ENCODE measurements at regions not wholly inside any gene's neighbourhood (a gene's known extent, or its start where the extent isn't known, plus 50 kb on each side); places are given as distances from the start of the nearest gene placed in this dataset.

GRCh38 chr10:128517167-128517566 lies 390.9 kb upstream of the MKI67 start:
- H3K4me1 Mint-ChIP-seq (ENCODE audit: low read depth): no peaks in the 10 kb centered on the region
- no peaks in the 10 kb centered on the region for H3K9me3 Mint-ChIP-seq

DNA sequence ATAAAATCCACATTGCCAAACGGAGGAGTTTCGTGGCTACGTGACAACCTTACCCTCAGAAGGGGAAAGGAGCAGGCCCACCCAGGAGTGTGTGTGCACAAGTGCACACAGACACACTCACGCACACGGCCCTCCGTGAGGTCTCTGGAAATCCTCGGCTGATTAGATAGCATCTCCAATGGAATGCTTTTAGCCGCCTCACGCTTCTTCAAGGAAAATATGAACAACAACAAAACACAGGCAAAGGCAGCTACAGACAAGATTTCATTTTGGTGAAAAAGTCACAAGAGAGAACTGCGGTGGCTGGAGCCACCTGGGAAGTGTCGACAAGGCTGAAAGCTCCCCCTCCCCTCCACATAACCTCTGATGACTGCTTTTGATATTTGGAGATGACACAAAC lies 391.8 kb upstream of the MKI67 start:
- Mint-ChIP-seq H3K4me1 (ENCODE audit: low read depth) (no peaks in the 10 kb centered on the region), H3K27ac (no peak overlapping the region), H3K36me3 (ENCODE audit: low read depth) (no peaks in the 10 kb centered on the region), H3K4me3 (ENCODE audit: low read depth) (no peak overlapping the region), H3K27me3 (ENCODE audit: low read depth) (no peaks in the 10 kb centered on the region), H3K9me3 (no peaks in the 10 kb centered on the region)
- DNase-seq (ENCODE audit: low spot score): no peak
- intact Hi-C loops (cut with micrococcal nuclease): no loop called here

More at GRCh38 chr10:128517167-128517566, 390.9 kb upstream of the MKI67 start:
- H3K36me3 Mint-ChIP-seq (ENCODE audit: low read depth): no peaks in the 10 kb centered on the region
- intact Hi-C loops (cut with micrococcal nuclease): no loop called here
- H3K27ac Mint-ChIP-seq: no peak overlapping the region
- no peak for DNase-seq (ENCODE audit: low spot score)
- no peak overlapping the region for H3K4me3 Mint-ChIP-seq (ENCODE audit: low read depth)
- H3K27me3 Mint-ChIP-seq (ENCODE audit: low read depth): no peaks in the 10 kb centered on the region

DNA sequence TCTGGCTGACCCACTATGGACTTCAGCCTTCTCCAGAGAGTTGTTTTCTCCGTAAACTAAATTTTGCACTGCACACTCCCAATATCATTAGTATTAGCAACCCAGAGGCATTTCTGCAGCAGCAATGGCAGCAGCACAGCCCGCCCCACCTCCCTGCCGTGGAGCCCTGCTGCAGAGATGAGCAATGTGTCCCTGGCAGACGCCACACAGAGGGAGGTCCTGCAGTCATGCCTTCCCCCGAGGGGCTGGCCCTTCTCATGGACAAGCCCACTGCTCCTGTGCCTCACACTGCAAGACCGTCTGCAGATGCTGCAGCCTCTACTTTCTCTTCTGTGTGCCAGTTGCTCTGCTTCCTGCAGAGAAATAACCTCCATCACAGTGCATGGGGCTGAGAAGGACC lies 393.4 kb upstream of the MKI67 start:
- H3K27ac Mint-ChIP-seq: no peak overlapping the region
- no peaks in the 10 kb centered on the region for H3K4me1 Mint-ChIP-seq (ENCODE audit: low read depth)
- intact Hi-C loops (cut with micrococcal nuclease): no loop called here
- no peaks in the 10 kb centered on the region for H3K9me3 Mint-ChIP-seq
- no peaks in the 10 kb centered on the region for H3K36me3 Mint-ChIP-seq (ENCODE audit: low read depth)
- H3K27me3 Mint-ChIP-seq (ENCODE audit: low read depth): no peaks in the 10 kb centered on the region
- no peak for DNase-seq (ENCODE audit: low spot score)
- H3K4me3 Mint-ChIP-seq (ENCODE audit: low read depth): no peak overlapping the region

GRCh38 chr10:128520211-128520815 lies 394.1 kb upstream of the MKI67 start:
- H3K27me3 Mint-ChIP-seq (ENCODE audit: low read depth): no peaks in the 10 kb centered on the region
- H3K36me3 Mint-ChIP-seq (ENCODE audit: low read depth): no peaks in the 10 kb centered on the region
- intact Hi-C loops (cut with micrococcal nuclease): no loop called here
- H3K9me3 Mint-ChIP-seq: no peaks in the 10 kb centered on the region
- H3K4me3 Mint-ChIP-seq (ENCODE audit: low read depth): no peak overlapping the region
- no peaks in the 10 kb centered on the region for H3K4me1 Mint-ChIP-seq (ENCODE audit: low read depth)
- no peak for DNase-seq (ENCODE audit: low spot score)
- no peak overlapping the region for H3K27ac Mint-ChIP-seq

DNA sequence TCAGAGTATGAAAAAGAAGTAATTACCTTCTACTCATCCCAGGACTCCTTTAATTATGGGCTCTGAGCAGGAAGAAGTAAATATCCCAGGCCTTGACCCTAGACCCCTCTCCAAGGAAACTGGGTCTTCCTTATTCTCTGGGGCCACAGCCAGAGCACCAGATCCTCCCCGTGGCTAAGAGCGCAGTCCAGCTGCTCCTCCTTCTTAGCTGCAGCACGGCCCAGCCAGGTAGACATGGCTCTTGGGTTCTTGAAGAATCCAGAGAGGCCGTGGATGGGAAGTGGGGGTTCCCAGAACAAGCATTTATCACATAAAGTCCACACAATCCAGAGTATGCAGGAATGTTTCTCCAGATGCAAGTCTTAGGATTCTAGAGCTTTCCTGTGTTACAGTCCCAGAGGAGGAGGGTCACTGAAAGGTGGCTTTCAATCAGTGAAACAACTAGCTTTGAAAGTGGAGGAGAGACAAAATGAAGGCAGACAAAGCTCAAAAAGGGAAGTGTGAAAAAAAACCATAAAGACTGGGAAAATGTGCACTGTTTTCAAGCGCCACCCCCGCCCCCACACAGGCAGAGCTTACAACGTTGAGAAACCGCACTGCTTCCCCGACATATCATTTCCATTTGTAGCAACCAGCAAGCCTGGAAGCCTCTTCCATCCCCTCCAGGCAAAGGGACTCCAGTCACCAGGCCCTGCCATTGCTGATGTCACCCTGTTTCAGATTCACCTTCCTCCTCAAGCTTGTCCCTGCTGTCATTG lies 396.5 kb upstream of the MKI67 start:
- H3K27ac Mint-ChIP-seq: no peak overlapping the region
- H3K27me3 Mint-ChIP-seq (ENCODE audit: low read depth): no peaks in the 10 kb centered on the region
- H3K4me1 Mint-ChIP-seq (ENCODE audit: low read depth): no peaks in the 10 kb centered on the region
- no peaks in the 10 kb centered on the region for H3K9me3 Mint-ChIP-seq
- H3K4me3 Mint-ChIP-seq (ENCODE audit: low read depth): no peak overlapping the region
- intact Hi-C loops (cut with micrococcal nuclease): no loop called here
- DNase-seq (ENCODE audit: low spot score): no peak
- H3K36me3 Mint-ChIP-seq (ENCODE audit: low read depth): no peaks in the 10 kb centered on the region

- Mint-ChIP-seq H3K4me1 (ENCODE audit: low read depth) (no peaks in the 10 kb centered on the region), H3K27ac (no peak overlapping the region), H3K9me3 (no peaks in the 10 kb centered on the region), H3K36me3 (ENCODE audit: low read depth) (no peaks in the 10 kb centered on the region), H3K4me3 (ENCODE audit: low read depth) (no peak overlapping the region), H3K27me3 (ENCODE audit: low read depth) (no peaks in the 10 kb centered on the region)
- no peak for DNase-seq (ENCODE audit: low spot score)
- intact Hi-C loops (cut with micrococcal nuclease): no loop called here
Measured at GRCh38 chr10:128525444-128525843, 399.2 kb upstream of the MKI67 start.

- Mint-ChIP-seq H3K36me3 (ENCODE audit: low read depth) (no peaks in the 10 kb centered on the region), H3K27me3 (ENCODE audit: low read depth) (no peaks in the 10 kb centered on the region), H3K4me3 (ENCODE audit: low read depth) (no peak overlapping the region), H3K27ac (no peak overlapping the region), H3K4me1 (ENCODE audit: low read depth) (no peaks in the 10 kb centered on the region), H3K9me3 (no peaks in the 10 kb centered on the region)
- no peak for DNase-seq (ENCODE audit: low spot score)
- intact Hi-C loops (cut with micrococcal nuclease): no loop called here
Measured at GRCh38 chr10:128525936-128526335, 399.7 kb upstream of the MKI67 start.

GRCh38 chr10:128526791-128527375 lies 400.7 kb upstream of the MKI67 start:
- intact Hi-C loops (cut with micrococcal nuclease): no loop called here
- Mint-ChIP-seq H3K4me1 (ENCODE audit: low read depth) (no peaks in the 10 kb centered on the region), H3K36me3 (ENCODE audit: low read depth) (no peaks in the 10 kb centered on the region), H3K27me3 (ENCODE audit: low read depth) (no peaks in the 10 kb centered on the region), H3K9me3 (no peaks in the 10 kb centered on the region), H3K27ac (no peak overlapping the region), H3K4me3 (ENCODE audit: low read depth) (no peak overlapping the region)
- no peak for DNase-seq (ENCODE audit: low spot score)

- Mint-ChIP-seq H3K27ac (no peak overlapping the region), H3K36me3 (ENCODE audit: low read depth) (no peaks in the 10 kb centered on the region), H3K27me3 (ENCODE audit: low read depth) (no peaks in the 10 kb centered on the region), H3K4me1 (ENCODE audit: low read depth) (no peaks in the 10 kb centered on the region), H3K9me3 (no peaks in the 10 kb centered on the region), H3K4me3 (ENCODE audit: low read depth) (no peak overlapping the region)
- intact Hi-C loops (cut with micrococcal nuclease): no loop called here
- DNase-seq (ENCODE audit: low spot score): no peak
Measured at GRCh38 chr10:128527711-128528110, 401.5 kb upstream of the MKI67 start.

DNA sequence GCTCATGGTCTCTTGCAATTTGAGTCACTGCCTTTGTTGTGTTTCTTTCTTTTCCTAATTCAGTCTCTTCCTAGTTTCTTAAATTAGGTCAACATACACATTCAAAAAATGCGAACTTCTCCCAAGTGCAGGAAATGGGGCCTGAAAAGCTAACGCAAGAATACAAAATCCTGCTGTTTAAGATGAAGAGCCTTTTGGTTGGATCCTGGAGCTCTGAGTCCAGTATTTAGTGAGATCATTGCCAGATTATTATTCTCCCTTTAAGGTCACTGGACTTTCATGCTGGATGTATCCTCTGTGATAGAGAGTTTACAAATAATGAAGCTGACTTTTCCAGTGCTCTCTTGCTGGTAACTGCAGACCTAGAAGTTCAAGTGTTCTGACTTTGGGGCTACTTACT lies 401.9 kb upstream of the MKI67 start:
- Mint-ChIP-seq H3K4me3 (ENCODE audit: low read depth) (no peak overlapping the region), H3K27ac (no peak overlapping the region), H3K27me3 (ENCODE audit: low read depth) (no peaks in the 10 kb centered on the region), H3K36me3 (ENCODE audit: low read depth) (no peaks in the 10 kb centered on the region), H3K4me1 (ENCODE audit: low read depth) (no peaks in the 10 kb centered on the region), H3K9me3 (no peaks in the 10 kb centered on the region)
- intact Hi-C loops (cut with micrococcal nuclease): no loop called here
- no peak for DNase-seq (ENCODE audit: low spot score)

- DNase-seq (ENCODE audit: low spot score): no peak
- Mint-ChIP-seq H3K36me3 (ENCODE audit: low read depth) (no peaks in the 10 kb centered on the region), H3K27ac (no peak overlapping the region), H3K4me1 (ENCODE audit: low read depth) (no peaks in the 10 kb centered on the region), H3K27me3 (ENCODE audit: low read depth) (no peaks in the 10 kb centered on the region), H3K4me3 (ENCODE audit: low read depth) (no peak overlapping the region), H3K9me3 (no peaks in the 10 kb centered on the region)
- intact Hi-C loops (cut with micrococcal nuclease): no loop called here
Measured at GRCh38 chr10:128528781-128529180, 402.6 kb upstream of the MKI67 start.

GRCh38 chr10:128529225-128529624 lies 403.0 kb upstream of the MKI67 start:
- Mint-ChIP-seq H3K27ac (no peak overlapping the region), H3K36me3 (ENCODE audit: low read depth) (no peaks in the 10 kb centered on the region), H3K9me3 (no peaks in the 10 kb centered on the region), H3K4me1 (ENCODE audit: low read depth) (no peaks in the 10 kb centered on the region), H3K27me3 (ENCODE audit: low read depth) (no peaks in the 10 kb centered on the region), H3K4me3 (ENCODE audit: low read depth) (no peak overlapping the region)
- intact Hi-C loops (cut with micrococcal nuclease): no loop called here
- no peak for DNase-seq (ENCODE audit: low spot score)

- no peaks in the 10 kb centered on the region for H3K9me3 Mint-ChIP-seq
- intact Hi-C loops (cut with micrococcal nuclease): loop anchor here (5.0 kb wide), 1 partner anchor 263 kb away; no protein-coding TSS in a partner anchor
- H3K27ac Mint-ChIP-seq: no peak overlapping the region
- no peaks in the 10 kb centered on the region for H3K36me3 Mint-ChIP-seq (ENCODE audit: low read depth)
- no peak for DNase-seq (ENCODE audit: low spot score)
- no peak overlapping the region for H3K4me3 Mint-ChIP-seq (ENCODE audit: low read depth)
- H3K27me3 Mint-ChIP-seq (ENCODE audit: low read depth): peaks cover 3% of the 10 kb centered on the region
- H3K4me1 Mint-ChIP-seq (ENCODE audit: low read depth): no peaks in the 10 kb centered on the region
Measured at GRCh38 chr10:128530301-128530700, 404.1 kb upstream of the MKI67 start.

Data from activated T-helper 2 cell treated with anti-CD3 and anti-CD28 coated beads, Interferon-gamma antibody, Interleukin-2, Interleukin-4, amounts not matched to agents 10 μg/mL and 5 μg/mL and 100 μg/mL, durations not matched to agents 14 hours and 24 hours and 36 hours (primary cell).